ENCODE measurements at regions not wholly inside any gene's neighbourhood (a gene's known extent, or its start where the extent isn't known, plus 50 kb on each side); places are given as distances from the start of the nearest gene placed in this dataset.

DNA sequence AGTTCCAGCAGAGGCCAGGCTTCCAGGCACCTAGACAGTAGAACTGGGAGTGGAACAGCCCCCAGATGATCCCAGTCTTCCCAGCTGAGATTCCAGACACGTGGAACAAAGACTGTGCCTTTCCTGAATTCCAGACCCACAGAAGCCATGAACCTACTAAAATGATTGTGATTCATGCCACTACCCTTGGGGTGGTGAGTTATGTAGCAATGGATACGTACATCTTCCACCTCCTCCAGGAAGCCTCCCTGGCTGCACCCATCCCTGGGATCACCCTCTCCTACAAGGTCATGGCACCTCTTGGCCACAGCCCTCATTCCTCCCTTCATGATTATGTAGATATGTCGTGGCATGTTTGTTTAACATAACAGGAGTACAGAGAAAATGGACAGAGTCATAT lies 83.4 kb downstream of the NPTX2 start:
- H3K36me3 Mint-ChIP-seq: no peaks in the 10 kb centered on the region
- no peaks in the 10 kb centered on the region for H3K27me3 ChIP-seq (ENCODE audit: control insufficient read depth, insufficient read depth, low read length)

GRCh38 chr7:98701372-98701771 lies 84.3 kb downstream of the NPTX2 start:
- no peaks in the 10 kb centered on the region for H3K36me3 Mint-ChIP-seq
- no peak overlapping the region for H3K4me3 ChIP-seq (ENCODE audit: low read length)
- H3K27ac ChIP-seq (ENCODE audit: low read length): no peak overlapping the region
- H3K36me3 ChIP-seq (ENCODE audit: control insufficient read depth, insufficient read depth, low read length): no peaks in the 10 kb centered on the region
- H3K4me1 ChIP-seq (ENCODE audit: control insufficient read depth, insufficient read depth, low read length): no peaks in the 10 kb centered on the region
- H3K27me3 Mint-ChIP-seq (ENCODE audit: low read depth in 2 of 2): no peaks in the 10 kb centered on the region
- intact Hi-C loops (cut with micrococcal nuclease): no loop called here
- H3K9me3 Mint-ChIP-seq: peaks cover 3 to 4% of the 10 kb centered on the region in 2 donors
- no peaks in the 10 kb centered on the region for H3K9me3 ChIP-seq (ENCODE audit: control insufficient read depth, insufficient read depth, low read length)
- H3K27ac Mint-ChIP-seq: no peak overlapping the region
- H3K4me3 Mint-ChIP-seq: no peak overlapping the region
- TF ChIP-seq, protein P1, sequence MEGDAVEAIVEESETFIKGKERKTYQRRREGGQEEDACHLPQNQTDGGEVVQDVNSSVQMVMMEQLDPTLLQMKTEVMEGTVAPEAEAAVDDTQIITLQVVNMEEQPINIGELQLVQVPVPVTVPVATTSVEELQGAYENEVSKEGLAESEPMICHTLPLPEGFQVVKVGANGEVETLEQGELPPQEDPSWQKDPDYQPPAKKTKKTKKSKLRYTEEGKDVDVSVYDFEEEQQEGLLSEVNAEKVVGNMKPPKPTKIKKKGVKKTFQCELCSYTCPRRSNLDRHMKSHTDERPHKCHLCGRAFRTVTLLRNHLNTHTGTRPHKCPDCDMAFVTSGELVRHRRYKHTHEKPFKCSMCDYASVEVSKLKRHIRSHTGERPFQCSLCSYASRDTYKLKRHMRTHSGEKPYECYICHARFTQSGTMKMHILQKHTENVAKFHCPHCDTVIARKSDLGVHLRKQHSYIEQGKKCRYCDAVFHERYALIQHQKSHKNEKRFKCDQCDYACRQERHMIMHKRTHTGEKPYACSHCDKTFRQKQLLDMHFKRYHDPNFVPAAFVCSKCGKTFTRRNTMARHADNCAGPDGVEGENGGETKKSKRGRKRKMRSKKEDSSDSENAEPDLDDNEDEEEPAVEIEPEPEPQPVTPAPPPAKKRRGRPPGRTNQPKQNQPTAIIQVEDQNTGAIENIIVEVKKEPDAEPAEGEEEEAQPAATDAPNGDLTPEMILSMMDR (IDR thresholded peaks at IDR 0.05): no peak
- no peak for ATAC-seq
- no peaks in the 10 kb centered on the region for H3K27me3 ChIP-seq (ENCODE audit: control insufficient read depth, insufficient read depth, low read length)
- no peaks in the 10 kb centered on the region for H3K4me1 Mint-ChIP-seq
- DNase-seq: no peak
- WGBS (ENCODE audit: insufficient coverage): 91% methylated on average over 11 of the region's 11 CpGs

More for the DNA sequence above, 83.4 kb downstream of the NPTX2 start:
- Histone ChIP-seq H3K27ac (ENCODE audit: low read length) (no peak overlapping the region), H3K4me3 (ENCODE audit: low read length) (no peak overlapping the region), H3K9me3 (ENCODE audit: control insufficient read depth, insufficient read depth, low read length) (no peaks in the 10 kb centered on the region), H3K4me1 (ENCODE audit: control insufficient read depth, insufficient read depth, low read length) (no peaks in the 10 kb centered on the region), H3K36me3 (ENCODE audit: control insufficient read depth, insufficient read depth, low read length) (no peaks in the 10 kb centered on the region)
- no peak for ATAC-seq
- H3K4me3 Mint-ChIP-seq: no peak overlapping the region
- H3K9me3 Mint-ChIP-seq: peaks cover 3 to 4% of the 10 kb centered on the region in 2 donors
- DNase-seq: no peak
- no peaks in the 10 kb centered on the region for H3K4me1 Mint-ChIP-seq
- peaks cover 0 to under 1% of the 10 kb centered on the region in 2 donors for H3K27me3 Mint-ChIP-seq (ENCODE audit: low read depth in 2 of 2)
- 58% methylated on average over 2 of the region's 3 CpGs for WGBS (ENCODE audit: insufficient coverage)
- H3K27ac Mint-ChIP-seq: no peak overlapping the region
- intact Hi-C loops (cut with micrococcal nuclease): no loop called here
- TF ChIP-seq, protein P1 (IDR thresholded peaks at IDR 0.05): no peak

DNA sequence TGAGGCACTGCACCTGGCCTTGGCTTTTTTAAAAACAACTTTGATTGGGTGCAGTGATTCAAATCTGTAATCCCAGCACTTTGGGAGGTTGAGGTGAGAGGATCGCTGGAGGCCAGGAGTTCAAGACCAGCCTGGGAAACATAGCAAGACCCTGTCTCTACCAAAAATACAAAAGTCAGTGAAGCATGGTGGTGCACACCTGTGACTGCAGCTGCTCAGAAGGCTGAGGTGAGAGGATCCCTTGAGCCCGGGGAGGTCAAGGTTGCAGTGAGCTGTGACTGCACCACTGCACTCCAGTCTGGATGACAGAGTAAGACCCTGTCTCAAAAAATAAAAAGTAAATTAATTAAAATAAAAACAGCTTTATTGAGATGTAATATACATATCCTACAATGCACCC lies 84.9 kb downstream of the NPTX2 start:
- Mint-ChIP-seq H3K36me3 (no peaks in the 10 kb centered on the region), H3K9me3 (peaks cover 2 to 3% of the 10 kb centered on the region in 2 donors), H3K27ac (no peak overlapping the region), H3K4me3 (no peak overlapping the region), H3K27me3 (ENCODE audit: low read depth in 2 of 2) (no peaks in the 10 kb centered on the region), H3K4me1 (no peaks in the 10 kb centered on the region)
- intact Hi-C loops (cut with micrococcal nuclease): no loop called here
- no peak for ATAC-seq
- H3K36me3 ChIP-seq (ENCODE audit: control insufficient read depth, insufficient read depth, low read length): no peaks in the 10 kb centered on the region
- 84% methylated on average over 2 of the region's 2 CpGs for WGBS (ENCODE audit: insufficient coverage)
- DNase-seq: no peak
- H3K27ac ChIP-seq (ENCODE audit: low read length): no peak overlapping the region
- H3K4me1 ChIP-seq (ENCODE audit: control insufficient read depth, insufficient read depth, low read length): no peaks in the 10 kb centered on the region
- no peaks in the 10 kb centered on the region for H3K9me3 ChIP-seq (ENCODE audit: control insufficient read depth, insufficient read depth, low read length)
- H3K27me3 ChIP-seq (ENCODE audit: control insufficient read depth, insufficient read depth, low read length): no peaks in the 10 kb centered on the region
- TF ChIP-seq, protein P1 (IDR thresholded peaks at IDR 0.05): no peak
- H3K4me3 ChIP-seq (ENCODE audit: low read length): no peak overlapping the region

DNA sequence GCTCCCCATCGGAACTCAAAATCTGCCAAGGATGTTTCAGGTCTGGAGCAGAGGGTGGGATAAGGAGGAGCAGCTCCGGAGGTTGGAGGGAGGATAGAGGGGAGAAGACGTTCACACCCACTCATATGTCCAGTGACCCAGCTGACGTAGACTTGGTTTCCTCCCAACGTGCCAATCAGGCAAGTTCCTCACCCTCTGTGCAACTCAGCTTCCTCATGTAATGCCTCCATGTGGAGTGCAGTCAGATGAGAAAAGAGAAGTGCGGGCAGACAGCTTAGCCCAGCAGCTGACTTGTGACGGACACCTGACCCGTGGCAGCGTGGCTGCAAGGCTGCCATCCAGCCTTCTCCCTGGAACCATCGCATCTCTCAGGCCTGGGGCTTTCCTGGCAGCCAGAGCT lies 86.8 kb downstream of the NPTX2 start:
- Histone ChIP-seq H3K36me3 (ENCODE audit: control insufficient read depth, insufficient read depth, low read length) (no peaks in the 10 kb centered on the region), H3K4me3 (ENCODE audit: low read length) (no peak overlapping the region), H3K27ac (ENCODE audit: low read length) (no peak overlapping the region), H3K9me3 (ENCODE audit: control insufficient read depth, insufficient read depth, low read length) (no peaks in the 10 kb centered on the region), H3K4me1 (ENCODE audit: control insufficient read depth, insufficient read depth, low read length) (no peaks in the 10 kb centered on the region), H3K27me3 (ENCODE audit: control insufficient read depth, insufficient read depth, low read length) (no peaks in the 10 kb centered on the region)
- Mint-ChIP-seq H3K9me3 (peaks cover 0 to 2% of the 10 kb centered on the region in 2 donors), H3K27ac (no peak overlapping the region), H3K4me1 (no peaks in the 10 kb centered on the region), H3K36me3 (no peaks in the 10 kb centered on the region), H3K4me3 (no peak overlapping the region), H3K27me3 (ENCODE audit: low read depth in 2 of 2) (no peaks in the 10 kb centered on the region)
- DNase-seq (no peak), ATAC-seq (no peak)
- TF ChIP-seq, protein P1 (IDR thresholded peaks at IDR 0.05): no peak
- intact Hi-C loops (cut with micrococcal nuclease): no loop called here
- 24% methylated on average over 6 of the region's 10 CpGs for WGBS (ENCODE audit: insufficient coverage)
